Tibial artery (tissue), 4 donors: ENCODE measurements at regions not wholly inside any gene's neighbourhood (a gene's known extent, or its start where the extent isn't known, plus 50 kb on each side); places are given as distances from the start of the nearest gene placed in this dataset.

Experiments
- DNase-seq, 2 donors: peaks; one replicate each; pipeline ENCODE4 v3.0.0-alpha.2; 2019
- H3K27ac ChIP-seq, 2 donors: fragments of 200-600 bp; sonication (generic) in 1 of 2; 1 replicate in 1 of 2; 2 replicates in 1 of 2; pipeline ENCODE4 v1.5.1; 2018 to 2019; ENCODE audit warnings: mild to moderate bottlenecking in 1 of 2
- H3K27me3 ChIP-seq, 2 donors: fragments of 200-600 bp; sonication (generic) in 1 of 2; one replicate each; pipeline versions ENCODE4 v1.5.1 to v1.6.0; 2016 to 2019
- H3K36me3 ChIP-seq, 3 donors: fragments of 200-600 bp; sonication (generic) in 2 of 3; one replicate each; pipeline ENCODE4 v1.5.1; 2016 to 2019; ENCODE audit warnings: mild to moderate bottlenecking in 2 of 3
- H3K4me1 ChIP-seq, 4 donors: fragments of 200-600 bp; sonication (generic) in 2 of 4; 1 replicate in 3 of 4; 2 replicates in 1 of 4; pipeline ENCODE4 v1.5.1; 2016 to 2019
- H3K4me3 ChIP-seq, 2 donors: fragments of 200-600 bp; sonication (generic) in 1 of 2; 1 replicate in 1 of 2; 2 replicates in 1 of 2; pipeline ENCODE4 v1.5.1; 2018 to 2019; ENCODE audit warnings: mild to moderate bottlenecking in 2 of 2
- H3K9me3 ChIP-seq, 3 donors: fragments of 200-600 bp; sonication (generic) in 1 of 3; one replicate each; pipeline ENCODE4 v1.5.1; 2016 to 2019
- intact Hi-C: fragments of 100-400 bp; cut with DNase I; formaldehyde crosslinking; loops from one replicate; pipeline ENCODE4 v1.15.0; 2023; ENCODE audit warnings: low total_unique reads
- TF ChIP-seq, protein P1 (sequence below), 2 experiments: fragments of 200-600 bp in 1 of 2; fragments of 450-650 bp in 1 of 2; IDR thresholded peaks; one replicate each; pipeline ENCODE4 v1.5.1; 2017 to 2019; ENCODE audit warnings: antibody characterized with exemption in 2 of 2, mild to moderate bottlenecking in 1 of 2, moderate library complexity in 1 of 2

GRCh38 chr3:147215660-147216059 lies 190.7 kb downstream of the ZIC4 start:
- Histone ChIP-seq H3K4me1 (no peaks in the 10 kb centered on the region), H3K27ac (no peak overlapping the region), H3K36me3 (no peaks in the 10 kb centered on the region), H3K4me3 (no peak overlapping the region), H3K27me3 (no peaks in the 10 kb centered on the region), H3K9me3 (no peaks in the 10 kb centered on the region)
- no peak for DNase-seq
- TF ChIP-seq, protein P1, sequence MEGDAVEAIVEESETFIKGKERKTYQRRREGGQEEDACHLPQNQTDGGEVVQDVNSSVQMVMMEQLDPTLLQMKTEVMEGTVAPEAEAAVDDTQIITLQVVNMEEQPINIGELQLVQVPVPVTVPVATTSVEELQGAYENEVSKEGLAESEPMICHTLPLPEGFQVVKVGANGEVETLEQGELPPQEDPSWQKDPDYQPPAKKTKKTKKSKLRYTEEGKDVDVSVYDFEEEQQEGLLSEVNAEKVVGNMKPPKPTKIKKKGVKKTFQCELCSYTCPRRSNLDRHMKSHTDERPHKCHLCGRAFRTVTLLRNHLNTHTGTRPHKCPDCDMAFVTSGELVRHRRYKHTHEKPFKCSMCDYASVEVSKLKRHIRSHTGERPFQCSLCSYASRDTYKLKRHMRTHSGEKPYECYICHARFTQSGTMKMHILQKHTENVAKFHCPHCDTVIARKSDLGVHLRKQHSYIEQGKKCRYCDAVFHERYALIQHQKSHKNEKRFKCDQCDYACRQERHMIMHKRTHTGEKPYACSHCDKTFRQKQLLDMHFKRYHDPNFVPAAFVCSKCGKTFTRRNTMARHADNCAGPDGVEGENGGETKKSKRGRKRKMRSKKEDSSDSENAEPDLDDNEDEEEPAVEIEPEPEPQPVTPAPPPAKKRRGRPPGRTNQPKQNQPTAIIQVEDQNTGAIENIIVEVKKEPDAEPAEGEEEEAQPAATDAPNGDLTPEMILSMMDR (IDR thresholded peaks at IDR 0.05): no peak
- intact Hi-C loops: no loop called here

DNA sequence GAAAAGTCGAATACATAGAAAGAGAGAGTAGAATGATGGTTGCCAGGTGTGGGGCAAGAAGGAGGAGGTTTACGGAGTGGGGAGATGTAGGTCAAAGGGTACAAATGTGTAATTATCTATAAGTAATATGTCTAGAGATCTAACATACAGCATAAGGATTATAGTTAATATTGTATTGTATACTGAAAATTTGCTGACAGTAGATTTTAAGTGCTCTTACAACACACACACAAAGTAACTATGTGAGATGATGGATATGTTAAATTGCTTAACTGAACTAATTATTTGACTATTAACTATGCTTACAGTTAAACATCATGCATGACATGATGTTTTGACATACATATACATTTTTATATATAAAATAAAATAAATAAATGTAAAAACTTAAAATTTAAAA lies 192.7 kb downstream of the ZIC4 start:
- Histone ChIP-seq H3K36me3 (no peaks in the 10 kb centered on the region), H3K4me3 (no peak overlapping the region), H3K27me3 (no peaks in the 10 kb centered on the region), H3K9me3 (no peaks in the 10 kb centered on the region), H3K4me1 (no peaks in the 10 kb centered on the region), H3K27ac (no peak overlapping the region)
- intact Hi-C loops: no loop called here
- TF ChIP-seq, protein P1 (IDR thresholded peaks at IDR 0.05): no peak
- no peak for DNase-seq

DNA sequence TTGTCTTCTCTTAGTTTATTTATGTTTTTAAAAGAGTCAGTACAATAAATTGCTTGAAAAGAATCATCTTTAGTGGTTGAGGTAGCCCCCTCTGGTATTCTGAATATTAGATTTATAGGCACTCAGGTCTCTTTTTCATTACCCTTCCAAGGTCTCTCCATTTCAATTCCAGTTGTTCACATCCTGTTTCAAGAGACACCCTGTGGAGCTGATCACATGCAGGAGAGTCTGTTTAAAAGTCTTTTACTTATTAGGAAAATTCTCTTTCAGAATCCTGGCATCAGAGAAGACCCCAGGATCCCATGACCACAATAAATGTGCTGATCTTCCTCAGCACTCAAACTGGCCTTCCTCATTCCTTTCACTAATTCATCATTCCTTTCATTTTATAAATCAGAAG lies 195.7 kb downstream of the ZIC4 start:
- TF ChIP-seq, protein P1 (IDR thresholded peaks at IDR 0.05): no peak
- Histone ChIP-seq H3K4me3 (no peak overlapping the region), H3K36me3 (no peaks in the 10 kb centered on the region), H3K4me1 (no peaks in the 10 kb centered on the region), H3K27me3 (no peaks in the 10 kb centered on the region), H3K27ac (no peak overlapping the region), H3K9me3 (no peaks in the 10 kb centered on the region)
- no peak for DNase-seq
- intact Hi-C loops: no loop called here

DNA sequence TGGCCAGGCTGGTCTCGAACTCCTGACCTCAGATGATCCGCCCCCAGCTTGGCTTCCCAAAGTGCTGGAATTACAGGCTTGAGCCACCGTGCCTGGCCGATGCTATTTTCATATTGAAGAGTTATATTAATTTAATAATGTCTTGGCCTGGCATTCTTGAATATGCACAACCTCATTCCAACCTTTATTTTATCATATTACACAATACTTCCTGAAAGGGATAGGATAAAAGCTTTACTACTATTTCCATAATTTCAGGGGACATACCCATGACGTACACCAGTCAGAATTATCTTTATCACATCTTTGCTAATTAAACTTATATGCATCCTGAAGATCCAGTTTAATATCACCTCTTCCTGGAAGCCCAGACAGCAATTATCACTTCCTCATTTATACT lies 205.3 kb downstream of the ZIC4 start:
- no peaks in the 10 kb centered on the region for H3K36me3 ChIP-seq
- intact Hi-C loops: no loop called here
- TF ChIP-seq, protein P1 (IDR thresholded peaks at IDR 0.05): no peak
- no peaks in the 10 kb centered on the region for H3K27me3 ChIP-seq
- H3K9me3 ChIP-seq: no peaks in the 10 kb centered on the region
- no peak for DNase-seq
- no peak overlapping the region for H3K4me3 ChIP-seq
- H3K27ac ChIP-seq: no peak overlapping the region
- H3K4me1 ChIP-seq: no peaks in the 10 kb centered on the region

- H3K27me3 ChIP-seq: no peaks in the 10 kb centered on the region
- H3K4me1 ChIP-seq: no peaks in the 10 kb centered on the region
- TF ChIP-seq, protein P1 (IDR thresholded peaks at IDR 0.05): no peak
- no peak for DNase-seq
- intact Hi-C loops: no loop called here
- H3K9me3 ChIP-seq: no peaks in the 10 kb centered on the region
- H3K4me3 ChIP-seq: no peak overlapping the region
- no peaks in the 10 kb centered on the region for H3K36me3 ChIP-seq
- no peak overlapping the region for H3K27ac ChIP-seq
Measured at GRCh38 chr3:147200545-147200944, 205.8 kb downstream of the ZIC4 start.

DNA sequence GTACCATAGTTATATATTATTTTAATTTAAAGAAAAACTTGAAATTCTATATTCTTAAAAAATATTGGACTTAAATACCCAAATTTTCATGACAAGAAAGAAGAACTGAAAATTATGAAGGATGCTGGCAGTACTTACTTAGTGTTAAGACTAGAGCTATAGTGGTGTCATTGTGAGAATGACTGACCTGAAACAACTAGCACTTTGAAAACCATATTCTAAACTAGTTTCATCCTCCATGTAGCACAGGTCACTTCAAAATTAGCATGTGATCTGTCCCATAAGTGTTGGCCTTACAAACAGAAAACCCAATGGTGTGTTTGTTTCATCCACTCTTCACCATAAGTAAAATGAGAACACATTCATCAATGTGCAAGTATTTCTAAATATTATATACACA lies 208.6 kb downstream of the ZIC4 start:
- Histone ChIP-seq H3K4me3 (no peak overlapping the region), H3K27me3 (no peaks in the 10 kb centered on the region), H3K36me3 (no peaks in the 10 kb centered on the region), H3K9me3 (no peaks in the 10 kb centered on the region), H3K27ac (no peak overlapping the region), H3K4me1 (no peaks in the 10 kb centered on the region)
- TF ChIP-seq, protein P1 (IDR thresholded peaks at IDR 0.05): no peak
- DNase-seq: no peak
- intact Hi-C loops: no loop called here
